ENCODE measurements at regions not wholly inside any gene's neighbourhood (a gene's known extent, or its start where the extent isn't known, plus 50 kb on each side); places are given as distances from the start of the nearest gene placed in this dataset.
"Not testable (repeated sequence)": the region's sequence is repeated elsewhere in the genome, so short reads cannot be mapped to it uniquely, and the experiment has no call there.

DNA sequence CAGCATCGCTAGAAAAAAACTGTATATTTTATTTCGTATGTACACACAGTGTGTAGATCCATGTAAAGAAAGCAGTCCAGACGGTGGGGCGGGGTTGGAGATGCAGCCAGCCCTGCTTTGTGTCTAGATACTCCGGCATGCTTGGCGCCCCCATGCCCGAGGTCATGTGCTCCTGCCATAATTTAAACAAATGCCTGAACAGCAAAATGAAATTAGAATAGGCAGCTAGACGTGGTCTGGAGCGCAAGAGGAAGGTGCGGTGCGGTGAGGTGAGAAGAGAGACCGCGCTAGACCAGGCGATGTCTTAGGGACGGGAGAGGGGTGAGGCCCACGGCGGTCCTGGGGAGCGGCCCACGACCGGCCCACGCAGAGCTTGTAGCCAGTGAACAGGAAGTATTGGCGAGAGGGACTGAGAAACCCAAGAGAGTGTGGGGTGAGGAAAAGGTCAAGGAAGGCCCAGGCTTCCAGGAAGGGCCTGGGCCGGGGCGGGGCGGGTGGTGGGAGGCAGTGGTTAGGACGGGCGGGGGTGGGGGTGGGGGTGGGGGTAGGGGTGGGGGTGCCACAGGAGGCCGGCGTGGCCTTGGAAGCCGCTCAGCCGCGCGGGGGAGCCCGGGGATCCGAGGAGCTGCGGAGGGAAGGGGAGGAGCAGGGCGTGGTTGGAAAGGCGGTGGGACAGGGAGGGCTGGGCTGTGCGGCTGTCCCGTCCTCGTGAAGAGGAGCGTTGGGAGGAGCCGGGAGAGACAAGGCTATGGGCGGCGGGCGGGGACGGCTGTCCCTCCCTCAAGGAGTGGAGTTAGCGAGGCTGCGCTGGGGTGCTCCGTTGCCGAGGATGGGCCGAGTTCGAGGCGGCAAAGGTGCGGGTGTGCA lies 254.7 kb upstream of the SGCG start:
- Histone ChIP-seq H4K20me1 (ENCODE audit: control insufficient read depth, insufficient read depth, low read length, poor library complexity, severe bottlenecking) (no peaks in the 10 kb centered on the region), H3K4me3 (ENCODE audit: control extremely low read depth in 1 of 5, extremely low read depth in 1 of 5, insufficient read depth in 1 of 5, low read depth in 2 of 5, low read length in 4 of 5) (peak overlapping the region in 1 of 5 experiments; percentile 19), H3K4me2 (replicated peaks; ENCODE audit: low read depth, low read length, poor library complexity, severe bottlenecking) (peak overlapping the region; percentile 45), H2AFZ (ENCODE audit: insufficient read depth, low read depth, low read length, poor library complexity, severe bottlenecking) (peak overlapping the region; percentile 16), H3K4me1 (ENCODE audit: control insufficient read depth in 2 of 2, insufficient read depth in 2 of 2, low read length in 2 of 2) (no peaks in the 10 kb centered on the region), H3K36me3 (replicated peaks in 1 of 2; ENCODE audit: control extremely low read depth in 1 of 2, control insufficient read depth in 1 of 2, extremely low read depth in 1 of 2, insufficient read depth in 2 of 2, low read length in 1 of 2) (no peaks in the 10 kb centered on the region), H3K27me3 (replicated peaks in 1 of 4; ENCODE audit: control extremely low read depth in 1 of 4, control insufficient read depth in 3 of 4, insufficient read depth in 4 of 4, low read length in 3 of 4) (peaks cover 0 to 11% (median 1%) of the 10 kb centered on the region in 4 experiments), H3K9me3 (ENCODE audit: control extremely low read depth in 1 of 3, control insufficient read depth in 2 of 3, insufficient read depth in 1 of 3, low read length in 2 of 3) (peaks cover 0 to 7% (median 0%) of the 10 kb centered on the region in 3 donors), H3K27ac (ENCODE audit: low read length in 2 of 2) (no peak overlapping the region), H3K9ac (ENCODE audit: low read length) (no peak overlapping the region), H3K79me2 (ENCODE audit: control insufficient read depth, insufficient read depth, low read length) (no peaks in the 10 kb centered on the region)
- ATAC-seq (ENCODE audit: low read depth) = no peak
- ChIA-PET CTCF (no interaction called here), POLR2A (no interaction called here)
- TF ChIP-seq EZH2 (IDR thresholded peaks at IDR 0.05; ENCODE audit: borderline replicate concordance, insufficient read depth, low read depth, low read length, poor library complexity, severe bottlenecking) = no peak
- TF ChIP-seq, protein P1, sequence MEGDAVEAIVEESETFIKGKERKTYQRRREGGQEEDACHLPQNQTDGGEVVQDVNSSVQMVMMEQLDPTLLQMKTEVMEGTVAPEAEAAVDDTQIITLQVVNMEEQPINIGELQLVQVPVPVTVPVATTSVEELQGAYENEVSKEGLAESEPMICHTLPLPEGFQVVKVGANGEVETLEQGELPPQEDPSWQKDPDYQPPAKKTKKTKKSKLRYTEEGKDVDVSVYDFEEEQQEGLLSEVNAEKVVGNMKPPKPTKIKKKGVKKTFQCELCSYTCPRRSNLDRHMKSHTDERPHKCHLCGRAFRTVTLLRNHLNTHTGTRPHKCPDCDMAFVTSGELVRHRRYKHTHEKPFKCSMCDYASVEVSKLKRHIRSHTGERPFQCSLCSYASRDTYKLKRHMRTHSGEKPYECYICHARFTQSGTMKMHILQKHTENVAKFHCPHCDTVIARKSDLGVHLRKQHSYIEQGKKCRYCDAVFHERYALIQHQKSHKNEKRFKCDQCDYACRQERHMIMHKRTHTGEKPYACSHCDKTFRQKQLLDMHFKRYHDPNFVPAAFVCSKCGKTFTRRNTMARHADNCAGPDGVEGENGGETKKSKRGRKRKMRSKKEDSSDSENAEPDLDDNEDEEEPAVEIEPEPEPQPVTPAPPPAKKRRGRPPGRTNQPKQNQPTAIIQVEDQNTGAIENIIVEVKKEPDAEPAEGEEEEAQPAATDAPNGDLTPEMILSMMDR (IDR thresholded peaks at IDR 0.05) = no peak
- Mint-ChIP-seq H3K27me3 (peaks cover 25% of the 10 kb centered on the region), H3K4me1 (peaks cover 2% of the 10 kb centered on the region), H3K27ac (no peak overlapping the region), H3K4me3 (peak overlapping the region; percentile 19), H3K9me3 (ENCODE audit: insufficient read depth) (no peaks in the 10 kb centered on the region)
- WGBS (ENCODE audit: insufficient coverage) = 11% methylated on average over 41 of the region's 55 CpGs
- intact Hi-C loops (cut with micrococcal nuclease) = no loop called here
- no peak for DNase-seq

DNA sequence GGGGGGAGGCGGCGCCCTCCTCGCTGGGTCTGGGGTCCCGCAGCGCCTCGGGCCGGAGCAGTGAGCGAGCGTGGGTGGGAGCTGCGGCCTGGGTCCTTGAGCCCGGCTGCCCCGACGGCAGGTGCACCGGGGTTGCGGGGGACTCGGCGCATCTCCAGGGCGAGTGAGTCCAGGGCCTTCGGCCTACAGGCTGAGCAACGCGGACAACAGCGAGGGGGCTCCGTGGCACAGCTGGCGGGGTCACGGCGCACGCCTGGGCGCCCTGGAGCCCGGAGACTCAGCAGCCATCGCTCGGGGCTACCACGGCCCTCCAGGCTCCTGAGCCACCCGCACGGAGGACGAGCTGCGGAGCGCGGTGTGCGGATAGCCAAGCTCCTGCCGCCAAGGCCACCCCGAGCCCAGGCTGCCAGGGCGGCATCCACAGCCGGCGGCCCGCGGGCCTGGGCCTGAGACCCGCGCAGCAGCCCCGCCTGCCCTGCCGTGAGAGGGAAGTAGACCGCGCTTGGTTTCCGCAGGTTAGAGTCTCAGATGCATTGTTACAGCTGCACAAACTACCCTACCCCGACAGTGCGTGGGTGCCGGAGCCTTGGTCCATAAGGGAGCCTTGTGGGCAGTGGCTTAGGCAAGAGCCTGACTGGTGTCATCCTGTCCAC lies 253.9 kb upstream of the SGCG start:
- intact Hi-C loops (cut with micrococcal nuclease) = no loop called here
- Histone ChIP-seq H4K20me1 (ENCODE audit: control insufficient read depth, insufficient read depth, low read length, poor library complexity, severe bottlenecking) (no peaks in the 10 kb centered on the region), H3K4me2 (replicated peaks; ENCODE audit: low read depth, low read length, poor library complexity, severe bottlenecking) (peak overlapping the region; percentile 45), H3K36me3 (replicated peaks in 1 of 2; ENCODE audit: control extremely low read depth in 1 of 2, control insufficient read depth in 1 of 2, extremely low read depth in 1 of 2, insufficient read depth in 2 of 2, low read length in 1 of 2) (no peaks in the 10 kb centered on the region), H3K4me1 (ENCODE audit: control insufficient read depth in 2 of 2, insufficient read depth in 2 of 2, low read length in 2 of 2) (no peaks in the 10 kb centered on the region), H3K79me2 (ENCODE audit: control insufficient read depth, insufficient read depth, low read length) (no peaks in the 10 kb centered on the region), H3K9ac (ENCODE audit: low read length) (no peak overlapping the region), H2AFZ (ENCODE audit: insufficient read depth, low read depth, low read length, poor library complexity, severe bottlenecking) (peak overlapping the region; percentile 16), H3K27ac (ENCODE audit: low read length in 2 of 2) (no peak overlapping the region), H3K27me3 (replicated peaks in 1 of 4; ENCODE audit: control extremely low read depth in 1 of 4, control insufficient read depth in 3 of 4, insufficient read depth in 4 of 4, low read length in 3 of 4) (peaks cover 0 to 11% (median 1%) of the 10 kb centered on the region in 4 experiments), H3K4me3 (ENCODE audit: control extremely low read depth in 1 of 5, extremely low read depth in 1 of 5, insufficient read depth in 1 of 5, low read depth in 2 of 5, low read length in 4 of 5) (peak overlapping the region in 1 of 5 experiments; percentile 19), H3K9me3 (ENCODE audit: control extremely low read depth in 1 of 3, control insufficient read depth in 2 of 3, insufficient read depth in 1 of 3, low read length in 2 of 3) (peaks cover 0 to 7% (median 0%) of the 10 kb centered on the region in 3 donors)
- Mint-ChIP-seq H3K4me1 (peaks cover 2% of the 10 kb centered on the region), H3K9me3 (ENCODE audit: insufficient read depth) (no peaks in the 10 kb centered on the region), H3K27me3 (peaks cover 25% of the 10 kb centered on the region), H3K27ac (no peak overlapping the region), H3K4me3 (no peak overlapping the region)
- DNase-seq (no peak), ATAC-seq (ENCODE audit: low read depth) (no peak)
- TF ChIP-seq, protein P1 (IDR thresholded peaks at IDR 0.05) = no peak
- no peak for TF ChIP-seq EZH2 (IDR thresholded peaks at IDR 0.05; ENCODE audit: borderline replicate concordance, insufficient read depth, low read depth, low read length, poor library complexity, severe bottlenecking)
- POLR2A ChIA-PET = no interaction called here
- WGBS (ENCODE audit: insufficient coverage) = 15% methylated on average over 56 of the region's 56 CpGs
- CTCF ChIA-PET = no interaction called here

DNA sequence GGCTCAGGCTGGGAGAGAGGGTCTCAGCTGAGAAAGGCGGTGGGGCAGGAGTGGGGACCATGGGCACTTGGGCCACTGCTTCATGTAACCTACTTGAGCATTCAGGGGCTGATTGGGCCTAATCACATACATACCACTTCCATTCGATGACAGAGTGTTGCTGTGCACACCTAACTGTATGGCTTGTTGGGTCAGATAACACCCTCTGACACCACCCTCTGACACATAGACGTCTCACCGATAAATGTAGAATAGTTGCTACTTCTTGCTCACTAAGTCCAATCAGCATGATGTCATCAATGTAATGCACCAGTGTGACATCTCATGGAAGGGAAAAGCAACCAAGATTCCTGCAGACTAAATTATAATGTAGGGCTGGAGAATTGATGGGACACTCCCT lies 252.9 kb upstream of the SGCG start:
- H3K27ac Mint-ChIP-seq; intact Hi-C loops (cut with micrococcal nuclease); H3K79me2 ChIP-seq (ENCODE audit: control insufficient read depth, insufficient read depth, low read length); H3K4me3 Mint-ChIP-seq; H3K4me1 Mint-ChIP-seq; DNase-seq; H3K9me3 ChIP-seq (ENCODE audit: control extremely low read depth in 1 of 3, control insufficient read depth in 2 of 3, insufficient read depth in 1 of 3, low read length in 2 of 3); POLR2A ChIA-PET; H3K4me3 ChIP-seq (ENCODE audit: control extremely low read depth in 1 of 5, extremely low read depth in 1 of 5, insufficient read depth in 1 of 5, low read depth in 2 of 5, low read length in 4 of 5); H3K4me2 ChIP-seq (replicated peaks; ENCODE audit: low read depth, low read length, poor library complexity, severe bottlenecking); H3K36me3 ChIP-seq (replicated peaks in 1 of 2; ENCODE audit: control extremely low read depth in 1 of 2, control insufficient read depth in 1 of 2, extremely low read depth in 1 of 2, insufficient read depth in 2 of 2, low read length in 1 of 2); ATAC-seq (ENCODE audit: low read depth); H3K9me3 Mint-ChIP-seq (ENCODE audit: insufficient read depth); H4K20me1 ChIP-seq (ENCODE audit: control insufficient read depth, insufficient read depth, low read length, poor library complexity, severe bottlenecking); H3K27ac ChIP-seq (ENCODE audit: low read length in 2 of 2); H3K4me1 ChIP-seq (ENCODE audit: control insufficient read depth in 2 of 2, insufficient read depth in 2 of 2, low read length in 2 of 2); H3K9ac ChIP-seq (ENCODE audit: low read length); CTCF ChIA-PET; H2AFZ ChIP-seq (ENCODE audit: insufficient read depth, low read depth, low read length, poor library complexity, severe bottlenecking): not testable (repeated sequence)
- H3K27me3 Mint-ChIP-seq = peaks cover 25% of the 10 kb centered on the region
- H3K27me3 ChIP-seq (replicated peaks in 1 of 4; ENCODE audit: control extremely low read depth in 1 of 4, control insufficient read depth in 3 of 4, insufficient read depth in 4 of 4, low read length in 3 of 4) = peaks cover 0 to 11% (median 1%) of the 10 kb centered on the region in 4 experiments
- no CpG with 5 or more reads among the region's 4 CpGs for WGBS (ENCODE audit: insufficient coverage)

Data from B cell (primary cell).